IPS-18a (cell line): ENCODE measurements at regions not wholly inside any gene's neighbourhood (a gene's known extent, or its start where the extent isn't known, plus 50 kb on each side); places are given as distances from the start of the nearest gene placed in this dataset.
"Not testable (repeated sequence)": the region's sequence is repeated elsewhere in the genome, so short reads cannot be mapped to it uniquely, and the experiment has no call there.

Experiments used
- H3K27ac ChIP-seq: one replicate; pipeline ENCODE4 v1.5.1; 2013; ENCODE audit warnings: low read length
- H3K27me3 ChIP-seq: one replicate; pipeline ENCODE4 v1.6.1; 2013; ENCODE audit warnings: mild to moderate bottlenecking, low read length; ENCODE audit not compliant: control insufficient read depth, insufficient read depth
- H3K36me3 ChIP-seq: one replicate; pipeline ENCODE4 v1.6.1; 2013; ENCODE audit warnings: low read depth, low read length; ENCODE audit not compliant: control insufficient read depth
- H3K4me1 ChIP-seq: one replicate; pipeline ENCODE4 v1.6.1; 2013; ENCODE audit warnings: low read depth, low read length; ENCODE audit not compliant: control insufficient read depth
- H3K4me3 ChIP-seq: one replicate; pipeline ENCODE4 v1.5.1; 2013; ENCODE audit warnings: low read length
- H3K9ac ChIP-seq: one replicate; pipeline ENCODE4 v1.6.1; 2013; ENCODE audit warnings: mild to moderate bottlenecking, low read length, moderate library complexity
- H3K9me3 ChIP-seq: one replicate; pipeline ENCODE4 v1.6.1; 2013; ENCODE audit warnings: low read depth, low read length; ENCODE audit not compliant: control insufficient read depth

GRCh38 chr17:77526728-77527350, 386.1 kb downstream of the SEC14L1 start:
- Histone ChIP-seq H3K27me3 (peaks cover 28% of the 10 kb centered on the region), H3K27ac (no peak overlapping the region), H3K4me1 (peaks cover 3% of the 10 kb centered on the region), H3K9me3 (peaks cover 5% of the 10 kb centered on the region), H3K36me3 (no peaks in the 10 kb centered on the region), H3K4me3 (no peak overlapping the region), H3K9ac (no peak overlapping the region)

GRCh38 chr17:77527409-77527808, 386.6 kb downstream of the SEC14L1 start:
- Histone ChIP-seq H3K4me3 (no peak overlapping the region), H3K4me1 (peaks cover 3% of the 10 kb centered on the region), H3K36me3 (no peaks in the 10 kb centered on the region), H3K9me3 (peaks cover 5% of the 10 kb centered on the region), H3K27me3 (peaks cover 28% of the 10 kb centered on the region), H3K9ac (no peak overlapping the region), H3K27ac (no peak overlapping the region)

GRCh38 chr17:77527836-77528505, 387.2 kb downstream of the SEC14L1 start:
- Histone ChIP-seq H3K27ac (no peak overlapping the region), H3K9ac (peak overlapping the region; percentile 13), H3K4me1 (peaks cover 3% of the 10 kb centered on the region), H3K9me3 (peaks cover 5% of the 10 kb centered on the region), H3K27me3 (peaks cover 28% of the 10 kb centered on the region), H3K4me3 (peak overlapping the region; percentile 63), H3K36me3 (no peaks in the 10 kb centered on the region)

DNA sequence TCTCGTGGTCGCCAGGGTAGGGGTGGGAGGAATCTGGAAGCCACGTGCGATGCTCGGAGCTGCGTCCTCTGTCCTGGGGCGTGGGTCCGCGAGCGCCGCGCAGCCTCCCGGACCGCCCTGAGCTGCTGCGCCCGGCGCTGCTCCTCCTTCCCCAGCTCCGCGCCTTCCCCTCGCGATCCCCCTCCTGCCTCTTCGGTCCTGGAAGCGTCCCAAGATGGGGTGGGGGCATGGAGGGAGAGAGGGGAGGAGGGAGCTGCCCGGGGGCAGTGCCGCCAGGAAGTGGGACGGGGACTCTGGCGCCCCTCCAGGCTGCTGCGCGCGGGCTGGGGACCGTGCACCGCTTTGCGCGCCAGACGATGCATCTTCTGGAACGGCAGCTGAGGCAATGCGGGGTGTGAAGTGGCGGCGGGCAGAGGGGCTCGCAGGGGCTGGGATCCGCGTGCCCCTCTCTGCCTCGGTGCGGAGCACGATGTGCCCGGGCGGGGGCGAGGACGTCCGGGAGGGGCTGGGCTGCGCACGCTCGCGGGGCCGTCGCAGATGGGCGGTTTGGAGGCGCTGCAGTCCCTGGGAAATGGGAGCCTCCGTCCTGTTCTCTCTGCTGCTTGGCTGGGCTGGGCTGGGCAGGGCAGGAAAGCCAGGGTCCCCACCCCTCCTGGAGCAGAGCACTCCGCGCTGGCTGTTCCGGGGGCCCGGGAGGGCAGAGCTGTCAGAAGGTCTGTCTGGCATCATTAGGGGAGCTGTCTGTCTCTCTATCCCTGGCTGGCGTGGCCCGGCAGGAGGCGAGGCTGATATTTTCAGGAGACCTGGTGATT, 388.0 kb downstream of the SEC14L1 start:
- H3K9me3 ChIP-seq: peaks cover 5% of the 10 kb centered on the region
- peaks cover 28% of the 10 kb centered on the region for H3K27me3 ChIP-seq
- no peak overlapping the region for H3K27ac ChIP-seq
- H3K4me3 ChIP-seq: peak overlapping the region; percentile 63
- H3K4me1 ChIP-seq: peaks cover 3% of the 10 kb centered on the region
- no peaks in the 10 kb centered on the region for H3K36me3 ChIP-seq
- H3K9ac ChIP-seq: peak overlapping the region; percentile 13

DNA sequence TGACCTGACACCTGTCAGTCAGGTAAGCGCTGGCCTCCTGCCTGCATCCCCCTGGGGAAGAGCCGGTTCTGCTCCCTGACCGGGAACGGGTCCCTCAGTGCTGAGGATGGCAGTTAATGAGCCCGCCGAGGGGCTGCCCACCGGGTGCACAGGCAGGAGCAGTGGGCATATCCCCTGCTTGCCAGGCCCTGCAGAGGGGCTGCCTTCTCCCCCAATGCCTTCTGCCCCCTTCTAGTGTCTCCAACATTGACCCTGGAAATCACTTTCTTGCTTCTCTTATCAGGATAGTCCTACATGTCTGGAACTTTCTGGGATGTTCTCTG, 388.5 kb downstream of the SEC14L1 start:
- H3K9me3 ChIP-seq: peaks cover 5% of the 10 kb centered on the region
- no peak overlapping the region for H3K27ac ChIP-seq
- H3K9ac ChIP-seq: no peak overlapping the region
- peaks cover 3% of the 10 kb centered on the region for H3K4me1 ChIP-seq
- peaks cover 28% of the 10 kb centered on the region for H3K27me3 ChIP-seq
- H3K4me3 ChIP-seq: peak overlapping the region; percentile 63
- no peaks in the 10 kb centered on the region for H3K36me3 ChIP-seq

GRCh38 chr17:77530591-77530990, 389.8 kb downstream of the SEC14L1 start:
- Histone ChIP-seq H3K36me3 (no peaks in the 10 kb centered on the region), H3K27ac (no peak overlapping the region), H3K4me3 (no peak overlapping the region), H3K9ac (no peak overlapping the region), H3K9me3 (peaks cover 5% of the 10 kb centered on the region), H3K27me3 (peaks cover 28% of the 10 kb centered on the region), H3K4me1 (peaks cover 3% of the 10 kb centered on the region)

DNA sequence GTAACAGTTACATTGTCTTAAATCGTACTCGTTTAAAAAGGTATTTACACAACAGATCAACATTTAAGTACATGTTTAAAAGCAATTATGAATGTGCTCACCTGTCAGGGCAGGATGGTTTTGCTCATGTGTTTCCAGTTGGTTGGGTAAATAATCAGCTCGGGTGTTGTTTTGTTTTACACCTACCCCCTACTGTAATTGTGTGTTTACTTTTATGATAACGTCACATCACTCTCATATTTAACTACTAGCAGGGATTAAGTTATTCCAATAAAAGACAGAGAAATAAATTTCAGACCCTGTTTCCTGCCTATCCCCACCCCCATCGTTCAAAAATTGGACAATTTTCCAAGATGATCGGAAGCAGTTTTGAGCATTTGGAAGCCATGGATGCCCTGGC, 390.2 kb downstream of the SEC14L1 start:
- Histone ChIP-seq H3K9ac (no peak overlapping the region), H3K27ac (no peak overlapping the region), H3K4me3 (no peak overlapping the region), H3K27me3 (peaks cover 28% of the 10 kb centered on the region), H3K9me3 (peaks cover 5% of the 10 kb centered on the region), H3K36me3 (no peaks in the 10 kb centered on the region), H3K4me1 (peaks cover 3% of the 10 kb centered on the region)

- Histone ChIP-seq H3K27ac (no peak overlapping the region), H3K9me3 (peaks cover 1% of the 10 kb centered on the region), H3K27me3 (peaks cover 27% of the 10 kb centered on the region), H3K4me1 (peaks cover 3% of the 10 kb centered on the region), H3K9ac (no peak overlapping the region), H3K36me3 (no peaks in the 10 kb centered on the region), H3K4me3 (no peak overlapping the region)
Measured at GRCh38 chr17:77531641-77532040, 390.9 kb downstream of the SEC14L1 start.

GRCh38 chr17:77533697-77534096, 392.9 kb downstream of the SEC14L1 start:
- not testable (repeated sequence) for H3K36me3 ChIP-seq, H3K4me1 ChIP-seq, H3K4me3 ChIP-seq, H3K27me3 ChIP-seq, H3K27ac ChIP-seq, H3K9me3 ChIP-seq, H3K9ac ChIP-seq

GRCh38 chr17:77534137-77534536, 393.4 kb downstream of the SEC14L1 start:
- Histone ChIP-seq H3K9ac (no peak overlapping the region), H3K27me3 (peaks cover 8% of the 10 kb centered on the region), H3K27ac (no peak overlapping the region), H3K9me3 (no peaks in the 10 kb centered on the region), H3K4me3 (no peak overlapping the region), H3K36me3 (no peaks in the 10 kb centered on the region), H3K4me1 (no peaks in the 10 kb centered on the region)

- no peak overlapping the region for H3K9ac ChIP-seq
- no peak overlapping the region for H3K27ac ChIP-seq
- no peaks in the 10 kb centered on the region for H3K9me3 ChIP-seq
- no peaks in the 10 kb centered on the region for H3K36me3 ChIP-seq
- H3K27me3 ChIP-seq: peaks cover 8% of the 10 kb centered on the region
- H3K4me3 ChIP-seq: no peak overlapping the region
- H3K4me1 ChIP-seq: peaks cover under 1% of the 10 kb centered on the region
Measured at GRCh38 chr17:77535435-77535834, 394.7 kb downstream of the SEC14L1 start.
